ENCODE measurements at regions not wholly inside any gene's neighbourhood (a gene's known extent, or its start where the extent isn't known, plus 50 kb on each side); places are given as distances from the start of the nearest gene placed in this dataset.

- Histone ChIP-seq H3K9me3 (ENCODE audit: low read depth) (no peaks in the 10 kb centered on the region), H3K4me2 (no peak overlapping the region), H3K36me3 (replicated peaks; ENCODE audit: insufficient read depth, low read depth) (no peaks in the 10 kb centered on the region), H3K27me3 (no peaks in the 10 kb centered on the region), H2AFZ (no peak overlapping the region), H3K4me3 (no peak overlapping the region), H3K27ac (no peak overlapping the region), H3K4me1 (ENCODE audit: insufficient read depth) (no peaks in the 10 kb centered on the region), H3K9me2 (replicated peaks; ENCODE audit: insufficient read depth) (no peaks in the 10 kb centered on the region), H3K79me2 (no peaks in the 10 kb centered on the region), H4K20me1 (ENCODE audit: insufficient read depth, poor library complexity, severe bottlenecking) (no peaks in the 10 kb centered on the region)
- 69% methylated on average over 7 of the region's 7 CpGs for WGBS (ENCODE audit: low lambda C conversion rate, missing lambda C conversion rate)
- DNase-seq (ENCODE audit: low spot score) = no peak
- no peak for TF ChIP-seq EZH2phosphoT487 (IDR thresholded peaks at IDR 0.05; ENCODE audit: low read depth, severe bottlenecking, unreplicated experiment)
- TF ChIP-seq, protein P1, sequence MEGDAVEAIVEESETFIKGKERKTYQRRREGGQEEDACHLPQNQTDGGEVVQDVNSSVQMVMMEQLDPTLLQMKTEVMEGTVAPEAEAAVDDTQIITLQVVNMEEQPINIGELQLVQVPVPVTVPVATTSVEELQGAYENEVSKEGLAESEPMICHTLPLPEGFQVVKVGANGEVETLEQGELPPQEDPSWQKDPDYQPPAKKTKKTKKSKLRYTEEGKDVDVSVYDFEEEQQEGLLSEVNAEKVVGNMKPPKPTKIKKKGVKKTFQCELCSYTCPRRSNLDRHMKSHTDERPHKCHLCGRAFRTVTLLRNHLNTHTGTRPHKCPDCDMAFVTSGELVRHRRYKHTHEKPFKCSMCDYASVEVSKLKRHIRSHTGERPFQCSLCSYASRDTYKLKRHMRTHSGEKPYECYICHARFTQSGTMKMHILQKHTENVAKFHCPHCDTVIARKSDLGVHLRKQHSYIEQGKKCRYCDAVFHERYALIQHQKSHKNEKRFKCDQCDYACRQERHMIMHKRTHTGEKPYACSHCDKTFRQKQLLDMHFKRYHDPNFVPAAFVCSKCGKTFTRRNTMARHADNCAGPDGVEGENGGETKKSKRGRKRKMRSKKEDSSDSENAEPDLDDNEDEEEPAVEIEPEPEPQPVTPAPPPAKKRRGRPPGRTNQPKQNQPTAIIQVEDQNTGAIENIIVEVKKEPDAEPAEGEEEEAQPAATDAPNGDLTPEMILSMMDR (IDR thresholded peaks at IDR 0.05; ENCODE audit: poor library complexity) = no peak
- no peak for TF ChIP-seq EZH2 (IDR thresholded peaks at IDR 0.05; ENCODE audit: borderline replicate concordance)
Measured at GRCh38 chr3:8413337-8413926, 88.2 kb upstream of the LMCD1 start.

- 81% methylated on average over 4 of the region's 4 CpGs for WGBS (ENCODE audit: low lambda C conversion rate, missing lambda C conversion rate)
- Histone ChIP-seq H3K4me1 (ENCODE audit: insufficient read depth) (no peaks in the 10 kb centered on the region), H3K27ac (no peak overlapping the region), H2AFZ (no peak overlapping the region), H3K9me3 (ENCODE audit: low read depth) (no peaks in the 10 kb centered on the region), H4K20me1 (ENCODE audit: insufficient read depth, poor library complexity, severe bottlenecking) (no peaks in the 10 kb centered on the region), H3K36me3 (replicated peaks; ENCODE audit: insufficient read depth, low read depth) (no peaks in the 10 kb centered on the region), H3K9me2 (replicated peaks; ENCODE audit: insufficient read depth) (no peaks in the 10 kb centered on the region), H3K27me3 (no peaks in the 10 kb centered on the region), H3K4me2 (peak overlapping the region; percentile 39), H3K4me3 (no peak overlapping the region), H3K79me2 (no peaks in the 10 kb centered on the region)
- DNase-seq (ENCODE audit: low spot score) = peak; percentile 31
- no peak for TF ChIP-seq EZH2 (IDR thresholded peaks at IDR 0.05; ENCODE audit: borderline replicate concordance)
- no peak for TF ChIP-seq EZH2phosphoT487 (IDR thresholded peaks at IDR 0.05; ENCODE audit: low read depth, severe bottlenecking, unreplicated experiment)
- TF ChIP-seq, protein P1 (IDR thresholded peaks at IDR 0.05; ENCODE audit: poor library complexity) = no peak
Measured at GRCh38 chr3:8416965-8417364, 84.7 kb upstream of the LMCD1 start.

DNA sequence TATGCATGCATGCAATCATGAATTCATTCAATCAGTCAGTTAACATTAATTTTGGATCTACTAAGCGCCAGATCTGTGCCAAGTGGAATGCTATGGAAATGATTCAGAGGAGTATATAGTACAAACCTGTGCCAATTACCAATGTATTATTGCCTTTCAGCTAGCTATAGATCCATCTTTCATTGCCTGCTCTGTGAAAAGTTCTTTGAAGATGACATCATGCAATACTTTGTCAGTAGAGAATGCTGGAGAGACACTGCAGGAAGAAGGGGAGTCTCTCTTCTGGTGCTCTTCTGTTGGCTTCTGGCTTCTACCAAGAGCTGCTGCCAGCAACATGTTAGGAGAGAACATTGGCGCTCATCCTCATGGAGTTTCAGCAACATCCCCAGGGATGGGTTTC is 81.0 kb upstream of the LMCD1 start:
- Histone ChIP-seq H3K9me2 (replicated peaks; ENCODE audit: insufficient read depth) (no peaks in the 10 kb centered on the region), H4K20me1 (ENCODE audit: insufficient read depth, poor library complexity, severe bottlenecking) (no peaks in the 10 kb centered on the region)

More for the DNA sequence above, 81.0 kb upstream of the LMCD1 start:
- H3K9me3 ChIP-seq (ENCODE audit: low read depth) = no peaks in the 10 kb centered on the region
- H3K79me2 ChIP-seq = no peaks in the 10 kb centered on the region
- WGBS (ENCODE audit: low lambda C conversion rate, missing lambda C conversion rate) = 93% methylated on average over 2 of the region's 2 CpGs
- DNase-seq (ENCODE audit: low spot score) = no peak
- TF ChIP-seq EZH2 (IDR thresholded peaks at IDR 0.05; ENCODE audit: borderline replicate concordance) = no peak
- TF ChIP-seq, protein P1 (IDR thresholded peaks at IDR 0.05; ENCODE audit: poor library complexity) = no peak
- TF ChIP-seq EZH2phosphoT487 (IDR thresholded peaks at IDR 0.05; ENCODE audit: low read depth, severe bottlenecking, unreplicated experiment) = no peak
- H3K27me3 ChIP-seq = no peaks in the 10 kb centered on the region
- H3K4me1 ChIP-seq (ENCODE audit: insufficient read depth) = no peaks in the 10 kb centered on the region
- no peaks in the 10 kb centered on the region for H3K36me3 ChIP-seq (replicated peaks; ENCODE audit: insufficient read depth, low read depth)
- no peak overlapping the region for H2AFZ ChIP-seq
- no peak overlapping the region for H3K4me3 ChIP-seq
- H3K27ac ChIP-seq = no peak overlapping the region
- H3K4me2 ChIP-seq = no peak overlapping the region
